Fibroblast of skin of abdomen (primary cell): ENCODE measurements at regions not wholly inside any gene's neighbourhood (a gene's known extent, or its start where the extent isn't known, plus 50 kb on each side); places are given as distances from the start of the nearest gene placed in this dataset.
"Not testable (repeated sequence)": the region's sequence is repeated elsewhere in the genome, so short reads cannot be mapped to it uniquely, and the experiment has no call there.

ENCODE experiments used
- DNase-seq: peaks from one replicate; pipeline ENCODE4 v3.0.0-alpha.2; 2013

GRCh38 chr11:19430346-19430745 lies 189.6 kb upstream of the E2F8 start:
- no peak for DNase-seq

GRCh38 chr11:19429108-19429760 lies 188.5 kb upstream of the E2F8 start:
- DNase-seq = no peak

- DNase-seq = no peak
Measured at GRCh38 chr11:19428206-19429002, 187.7 kb upstream of the E2F8 start.

- DNase-seq = peak; percentile 69
Measured at GRCh38 chr11:19426756-19427403, 186.1 kb upstream of the E2F8 start.

- DNase-seq = no peak
Measured at GRCh38 chr11:19426011-19426755, 185.4 kb upstream of the E2F8 start.

GRCh38 chr11:19422276-19422675 lies 181.5 kb upstream of the E2F8 start:
- DNase-seq = no peak

GRCh38 chr11:19420868-19421533 lies 180.3 kb upstream of the E2F8 start:
- DNase-seq = no peak

GRCh38 chr11:19419808-19420207 lies 179.1 kb upstream of the E2F8 start:
- DNase-seq = no peak

GRCh38 chr11:19419021-19419750 lies 178.4 kb upstream of the E2F8 start:
- DNase-seq = peak; percentile 76

GRCh38 chr11:19418221-19418620 lies 177.5 kb upstream of the E2F8 start:
- no peak for DNase-seq

- DNase-seq = not testable (repeated sequence)
Measured at GRCh38 chr11:19412070-19412469, 171.3 kb upstream of the E2F8 start.

GRCh38 chr11:19410032-19410431 lies 169.3 kb upstream of the E2F8 start:
- no peak for DNase-seq

- no peak for DNase-seq
Measured at GRCh38 chr11:19409307-19409706, 168.6 kb upstream of the E2F8 start.

- DNase-seq = no peak
Measured at GRCh38 chr11:19407677-19408270, 167.0 kb upstream of the E2F8 start.

GRCh38 chr11:19405966-19406365 lies 165.2 kb upstream of the E2F8 start:
- DNase-seq = no peak

GRCh38 chr11:19404787-19405186 lies 164.0 kb upstream of the E2F8 start:
- DNase-seq = no peak

GRCh38 chr11:19403196-19403895 lies 162.6 kb upstream of the E2F8 start:
- no peak for DNase-seq

- DNase-seq = no peak
Measured at GRCh38 chr11:19400296-19400695, 159.6 kb upstream of the E2F8 start.

GRCh38 chr11:19398772-19399527 lies 158.2 kb upstream of the E2F8 start:
- DNase-seq = peak; percentile 77

- DNase-seq = no peak
Measured at GRCh38 chr11:19398273-19398672, 157.5 kb upstream of the E2F8 start.
